ENCODE measurements at regions not wholly inside any gene's neighbourhood (a gene's known extent, or its start where the extent isn't known, plus 50 kb on each side); places are given as distances from the start of the nearest gene placed in this dataset.

DNA sequence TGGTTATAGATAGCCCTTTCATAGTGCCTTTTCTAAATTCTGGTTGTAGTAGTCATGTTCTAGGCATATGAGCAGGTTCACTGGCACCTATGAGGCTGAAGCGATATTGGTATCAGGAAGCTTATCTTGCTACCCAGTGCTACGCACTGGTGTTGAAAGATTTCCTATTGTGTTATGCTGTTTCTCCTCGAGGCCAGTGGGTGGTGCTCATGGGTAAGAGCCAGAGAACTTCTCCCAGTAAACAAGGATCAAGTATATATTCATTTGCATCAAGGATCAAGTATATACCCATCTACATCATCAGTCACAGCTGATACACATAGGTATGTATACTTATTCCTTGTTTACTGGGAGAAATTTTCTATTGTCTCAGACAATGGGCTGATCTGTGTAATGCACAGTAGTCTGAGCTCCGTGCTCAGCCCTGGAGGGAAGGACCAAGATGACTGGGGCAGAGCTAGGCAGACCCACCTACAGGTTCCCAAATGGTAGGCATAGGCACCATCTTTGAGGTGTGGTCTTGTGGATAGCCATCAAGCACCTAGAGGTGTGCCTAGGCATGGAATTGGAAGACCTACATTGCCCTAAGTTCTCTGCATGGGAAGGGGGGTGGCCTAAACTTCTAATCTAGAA is 101.2 kb upstream of the GALNT13 start:
- DNase-seq (no peak), ATAC-seq (no peak)
- Histone ChIP-seq H3K4me3 (no peak overlapping the region), H3K4me1 (ENCODE audit: low read depth) (no peaks in the 10 kb centered on the region), H3K36me3 (ENCODE audit: low read depth) (no peaks in the 10 kb centered on the region), H3K9me3 (peaks cover 38% of the 10 kb centered on the region)
- intact Hi-C loops (cut with DNase I, micrococcal nuclease): no loop called here
- TF ChIP-seq, protein P1, sequence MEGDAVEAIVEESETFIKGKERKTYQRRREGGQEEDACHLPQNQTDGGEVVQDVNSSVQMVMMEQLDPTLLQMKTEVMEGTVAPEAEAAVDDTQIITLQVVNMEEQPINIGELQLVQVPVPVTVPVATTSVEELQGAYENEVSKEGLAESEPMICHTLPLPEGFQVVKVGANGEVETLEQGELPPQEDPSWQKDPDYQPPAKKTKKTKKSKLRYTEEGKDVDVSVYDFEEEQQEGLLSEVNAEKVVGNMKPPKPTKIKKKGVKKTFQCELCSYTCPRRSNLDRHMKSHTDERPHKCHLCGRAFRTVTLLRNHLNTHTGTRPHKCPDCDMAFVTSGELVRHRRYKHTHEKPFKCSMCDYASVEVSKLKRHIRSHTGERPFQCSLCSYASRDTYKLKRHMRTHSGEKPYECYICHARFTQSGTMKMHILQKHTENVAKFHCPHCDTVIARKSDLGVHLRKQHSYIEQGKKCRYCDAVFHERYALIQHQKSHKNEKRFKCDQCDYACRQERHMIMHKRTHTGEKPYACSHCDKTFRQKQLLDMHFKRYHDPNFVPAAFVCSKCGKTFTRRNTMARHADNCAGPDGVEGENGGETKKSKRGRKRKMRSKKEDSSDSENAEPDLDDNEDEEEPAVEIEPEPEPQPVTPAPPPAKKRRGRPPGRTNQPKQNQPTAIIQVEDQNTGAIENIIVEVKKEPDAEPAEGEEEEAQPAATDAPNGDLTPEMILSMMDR (IDR thresholded peaks at IDR 0.05): no peak

DNA sequence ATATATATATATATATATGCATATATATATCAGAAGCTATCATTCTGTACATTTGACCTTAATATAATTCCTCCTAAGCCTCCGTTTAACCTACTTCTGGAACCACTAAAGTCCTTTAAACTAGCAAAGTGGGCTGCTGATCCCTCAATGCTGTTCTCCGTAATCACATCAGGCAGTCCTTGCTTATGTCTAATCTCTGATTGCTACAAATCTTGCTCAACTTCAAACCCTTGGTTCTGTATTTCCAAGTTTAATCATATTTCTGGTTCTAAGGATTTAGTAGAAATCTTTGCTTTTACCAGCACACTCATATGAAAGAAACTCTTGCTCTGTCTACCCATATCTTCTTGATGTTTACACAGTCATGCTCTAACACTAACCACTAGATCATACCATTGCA is 91.5 kb upstream of the GALNT13 start:
- no peak for DNase-seq
- intact Hi-C loops (cut with DNase I, micrococcal nuclease): no loop called here
- TF ChIP-seq, protein P1 (IDR thresholded peaks at IDR 0.05): no peak
- Histone ChIP-seq H3K9me3 (no peaks in the 10 kb centered on the region), H3K4me3 (no peak overlapping the region), H3K36me3 (ENCODE audit: low read depth) (no peaks in the 10 kb centered on the region), H3K4me1 (ENCODE audit: low read depth) (no peaks in the 10 kb centered on the region)
- ATAC-seq: no peak

DNA sequence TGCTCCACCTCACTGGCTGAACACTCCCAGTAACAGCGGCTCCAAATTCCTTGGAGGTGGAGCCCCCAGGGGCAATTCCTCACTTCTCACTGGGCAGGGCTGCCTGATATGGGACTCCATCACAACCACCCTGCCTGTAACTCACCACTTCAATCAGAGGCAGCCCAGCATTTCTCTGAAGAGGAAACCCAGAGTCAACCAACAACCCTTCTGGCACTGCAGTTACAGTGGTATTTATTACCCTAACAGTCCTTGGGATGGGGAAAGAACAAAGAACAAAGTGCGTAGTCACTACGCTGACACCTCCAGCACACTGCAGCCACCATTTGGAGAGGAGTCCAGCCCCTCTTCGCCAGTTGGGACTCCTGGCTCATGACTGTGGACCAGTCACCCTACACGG is 85.7 kb upstream of the GALNT13 start:
- TF ChIP-seq, protein P1 (IDR thresholded peaks at IDR 0.05): no peak
- ATAC-seq (no peak), DNase-seq (no peak)
- intact Hi-C loops (cut with DNase I, micrococcal nuclease): no loop called here
- Histone ChIP-seq H3K9me3 (no peaks in the 10 kb centered on the region), H3K4me1 (ENCODE audit: low read depth) (no peaks in the 10 kb centered on the region), H3K36me3 (ENCODE audit: low read depth) (no peaks in the 10 kb centered on the region), H3K4me3 (no peak overlapping the region)

DNA sequence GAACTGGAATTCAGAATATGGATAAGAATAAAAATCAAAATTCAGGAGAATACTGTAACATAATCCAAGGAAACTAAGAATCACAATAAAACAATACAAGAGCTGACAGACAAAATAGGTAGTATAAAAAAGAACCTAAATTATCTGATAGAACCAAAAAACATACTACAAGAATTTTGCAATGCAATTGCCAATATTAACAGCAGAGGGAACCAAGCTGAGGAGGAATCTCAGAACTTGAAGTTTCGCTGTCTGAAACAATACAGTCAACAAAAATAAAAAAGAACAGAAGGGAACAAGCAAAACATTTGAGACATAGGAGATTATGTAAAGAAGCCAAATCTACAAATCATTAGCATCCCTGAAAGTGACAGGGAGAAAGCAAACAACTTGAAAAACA is 84.1 kb upstream of the GALNT13 start:
- H3K9me3 ChIP-seq: no peaks in the 10 kb centered on the region
- ATAC-seq: no peak
- H3K4me1 ChIP-seq (ENCODE audit: low read depth): no peaks in the 10 kb centered on the region
- TF ChIP-seq, protein P1 (IDR thresholded peaks at IDR 0.05): no peak
- DNase-seq: no peak
- H3K4me3 ChIP-seq: no peak overlapping the region
- no peaks in the 10 kb centered on the region for H3K36me3 ChIP-seq (ENCODE audit: low read depth)
- intact Hi-C loops (cut with DNase I, micrococcal nuclease): no loop called here

DNA sequence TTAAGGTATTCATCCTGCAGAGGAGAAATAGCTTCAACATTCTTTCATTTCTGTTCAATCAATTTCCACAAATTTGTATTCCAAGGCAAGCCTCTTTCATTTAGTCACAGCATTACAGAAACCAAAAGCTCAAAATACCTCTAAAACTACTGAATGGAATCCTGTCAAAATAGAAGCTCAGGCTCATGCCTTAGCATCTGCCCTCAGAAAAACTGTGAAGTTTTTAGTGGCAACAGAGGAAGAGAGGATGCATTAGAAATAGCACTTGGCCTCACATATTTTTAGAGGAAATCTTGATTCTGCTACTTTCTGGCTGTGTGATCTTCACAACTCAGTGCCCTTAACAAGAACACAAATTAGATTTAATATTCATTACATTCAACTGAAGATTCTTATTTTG is 69.1 kb upstream of the GALNT13 start:
- DNase-seq (no peak), ATAC-seq (no peak)
- Histone ChIP-seq H3K4me3 (no peak overlapping the region), H3K9me3 (no peaks in the 10 kb centered on the region), H3K36me3 (ENCODE audit: low read depth) (no peaks in the 10 kb centered on the region), H3K4me1 (ENCODE audit: low read depth) (no peaks in the 10 kb centered on the region)
- intact Hi-C loops (cut with DNase I, micrococcal nuclease): no loop called here
- TF ChIP-seq, protein P1 (IDR thresholded peaks at IDR 0.05): no peak

DNA sequence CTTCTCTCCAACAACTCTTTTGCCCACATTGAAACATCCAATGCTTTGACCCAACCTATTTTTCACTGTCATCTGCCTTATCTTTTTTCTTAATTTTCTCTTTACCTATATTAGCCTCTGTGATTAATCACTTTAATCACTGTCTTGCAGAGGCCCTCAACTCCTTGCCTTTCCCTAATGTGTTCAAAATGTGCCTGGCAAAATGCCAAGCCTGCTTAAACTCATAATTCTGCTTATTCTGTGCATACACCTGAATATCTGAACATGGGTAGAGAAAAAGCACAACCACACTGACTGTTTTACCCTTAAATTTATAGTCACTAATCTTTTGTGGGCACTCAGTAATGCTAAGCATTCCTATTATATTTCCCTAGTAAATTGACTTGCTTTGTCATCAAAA is 63.0 kb upstream of the GALNT13 start:
- no peaks in the 10 kb centered on the region for H3K4me1 ChIP-seq (ENCODE audit: low read depth)
- H3K4me3 ChIP-seq: no peak overlapping the region
- TF ChIP-seq, protein P1 (IDR thresholded peaks at IDR 0.05): no peak
- no peaks in the 10 kb centered on the region for H3K9me3 ChIP-seq
- intact Hi-C loops (cut with DNase I, micrococcal nuclease): no loop called here
- H3K36me3 ChIP-seq (ENCODE audit: low read depth): no peaks in the 10 kb centered on the region
- DNase-seq (no peak), ATAC-seq (no peak)
